A673 (cell line): ENCODE measurements at regions not wholly inside any gene's neighbourhood (a gene's known extent, or its start where the extent isn't known, plus 50 kb on each side); places are given as distances from the start of the nearest gene placed in this dataset.

Experiments used
- CTCF ChIP-seq: fragments of 300-800, 200-600 bp; sonication (generic); conservative IDR thresholded peaks from 2 replicates; pipeline ENCODE4 v1.5.1; 2017; ENCODE audit warnings: low read depth, mild to moderate bottlenecking, antibody characterized with exemption, low read length, moderate library complexity, mixed read lengths
- EZH2 ChIP-seq: fragments of 200-600 bp; sonication (generic); IDR thresholded peaks from 2 replicates; pipeline ENCODE4 v1.6.1; 2017; ENCODE audit warnings: borderline replicate concordance, low read depth, mild to moderate bottlenecking, mixed read lengths, antibody characterized with exemption, low read length; ENCODE audit not compliant: poor library complexity, severe bottlenecking

GRCh38 chr15:20310603-20311002, 231.0 kb downstream of the GOLGA6L6 start:
- TF ChIP-seq CTCF (no peak), EZH2 (no peak)
